B cell (primary cell): ENCODE measurements at regions not wholly inside any gene's neighbourhood (a gene's known extent, or its start where the extent isn't known, plus 50 kb on each side); places are given as distances from the start of the nearest gene placed in this dataset.

Source experiments
- ATAC-seq: fragments of 200-7000 bp; cut with Tn5 transposase; one replicate; pipeline ENCODE4 v1.10.0; 2021; ENCODE audit warnings: low read depth, mild to moderate bottlenecking, moderate number of reproducible peaks, moderate library complexity
- CTCF ChIA-PET: fragments of 350-600 bp; sonication (Branson Sonifier 250); formaldehyde crosslinking; loops from one replicate; lab custom pipeline; 2021; ENCODE audit warnings: antibody characterized with exemption, inconsistent platforms; lab: Charles Lee
- POLR2A ChIA-PET: fragments of 350-600 bp; sonication (Branson Sonifier 250); formaldehyde crosslinking; loops from one replicate; lab custom pipeline; 2021; ENCODE audit warnings: antibody characterized with exemption; lab: Charles Lee
- DNase-seq: peaks from one replicate; pipeline ENCODE4 v3.0.0; 2013
- H2AFZ ChIP-seq: 2 replicates; pipeline ENCODE4 v1.6.1; 2012; ENCODE audit warnings: mild to moderate bottlenecking, low read depth, low read length; ENCODE audit not compliant: insufficient read depth, poor library complexity, severe bottlenecking
- H3K27ac ChIP-seq, 2 donors: 1 replicate in 1 of 2; 2 replicates in 1 of 2; pipeline ENCODE4 v1.5.1; 2012 to 2013; ENCODE audit warnings: low read length in 2 of 2, mild to moderate bottlenecking in 2 of 2, moderate library complexity in 1 of 2
- H3K27me3 ChIP-seq, 4 experiments: fragments of 200-600 bp in 1 of 4; sonication (generic) in 1 of 4; replicated peaks in 1 of 4; 1 replicate in 2 of 4; 2 replicates in 2 of 4; pipeline versions ENCODE4 v1.6.1 to v1.7.0; 2013 to 2016; ENCODE audit warnings: low read length in 3 of 4, mild to moderate bottlenecking in 2 of 4, mixed read lengths in 1 of 4, moderate library complexity in 1 of 4; ENCODE audit not compliant: insufficient read depth in 4 of 4, control insufficient read depth in 3 of 4; ENCODE audit errors: control extremely low read depth in 1 of 4
- H3K36me3 ChIP-seq, 2 experiments: replicated peaks in 1 of 2; 1 replicate in 1 of 2; 2 replicates in 1 of 2; pipeline versions ENCODE4 v1.6.1 to v1.7.1; 2013; ENCODE audit warnings: low read length in 1 of 2; ENCODE audit not compliant: insufficient read depth in 2 of 2, control insufficient read depth in 1 of 2; ENCODE audit errors: control extremely low read depth in 1 of 2, extremely low read depth in 1 of 2
- H3K4me1 ChIP-seq, 2 donors: fragments of 200-600 bp in 1 of 2; sonication (generic) in 1 of 2; 1 replicate in 1 of 2; 2 replicates in 1 of 2; pipeline versions ENCODE4 v1.5.1 to v1.6.1; 2013 to 2017; ENCODE audit warnings: low read length in 2 of 2; ENCODE audit not compliant: control insufficient read depth in 2 of 2, insufficient read depth in 2 of 2
- H3K4me2 ChIP-seq: replicated peaks from 2 replicates; pipeline ENCODE3; 2012; ENCODE audit warnings: mild to moderate bottlenecking, low read depth, low read length; ENCODE audit not compliant: poor library complexity, severe bottlenecking
- H3K4me3 ChIP-seq, 5 experiments: fragments of 200-600 bp in 1 of 5; sonication (generic) in 1 of 5; 1 replicate in 3 of 5; 2 replicates in 2 of 5; pipeline versions ENCODE4 v1.5.1 to v1.7.0; 2011 to 2016; ENCODE audit warnings: low read length in 4 of 5, mild to moderate bottlenecking in 4 of 5, low read depth in 2 of 5, control low read depth in 1 of 5, moderate library complexity in 1 of 5; ENCODE audit not compliant: insufficient read depth in 1 of 5; ENCODE audit errors: control extremely low read depth in 1 of 5, extremely low read depth in 1 of 5
- H3K79me2 ChIP-seq: fragments of 200-600 bp; sonication (generic); one replicate; pipeline ENCODE4 v1.6.0; 2016; ENCODE audit warnings: low read length; ENCODE audit not compliant: control insufficient read depth, insufficient read depth
- H3K9ac ChIP-seq: fragments of 200-600 bp; sonication (generic); 2 replicates; pipeline ENCODE4 v1.6.1; 2017; ENCODE audit warnings: mild to moderate bottlenecking, low read length, moderate library complexity
- H3K9me3 ChIP-seq, 3 donors: one replicate each; pipeline versions ENCODE4 v1.6.1 to v1.7.1; 2013; ENCODE audit warnings: low read length in 2 of 3; ENCODE audit not compliant: control insufficient read depth in 2 of 3, insufficient read depth in 1 of 3; ENCODE audit errors: control extremely low read depth in 1 of 3
- H4K20me1 ChIP-seq: 2 replicates; pipeline ENCODE4 v1.6.0; 2012; ENCODE audit warnings: mild to moderate bottlenecking, low read length; ENCODE audit not compliant: insufficient read depth, control insufficient read depth, poor library complexity, severe bottlenecking
- H3K27ac Mint-ChIP-seq: one replicate; pipeline ENCODE4 v1.8.0; 2021; ENCODE audit warnings: mixed read lengths
- H3K27me3 Mint-ChIP-seq: one replicate; pipeline ENCODE4 v1.8.0; 2021; ENCODE audit warnings: mixed read lengths
- H3K4me1 Mint-ChIP-seq: one replicate; pipeline ENCODE4 v1.8.0; 2021; ENCODE audit warnings: mixed read lengths
- H3K4me3 Mint-ChIP-seq: one replicate; pipeline ENCODE4 v1.8.0; 2021; ENCODE audit warnings: mixed read lengths
- H3K9me3 Mint-ChIP-seq: one replicate; pipeline ENCODE4 v1.8.0; 2022; ENCODE audit warnings: mixed read lengths; ENCODE audit not compliant: insufficient read depth
- EZH2 ChIP-seq: IDR thresholded peaks from 2 replicates; pipeline ENCODE4 v1.6.1; 2012; ENCODE audit warnings: borderline replicate concordance, low read depth, mild to moderate bottlenecking, moderate library complexity, low read length; ENCODE audit not compliant: insufficient read depth, poor library complexity, severe bottlenecking
- WGBS: methylation state at CpG from one replicate; pipeline ENCODE4 v1.1.5; 2013; ENCODE audit warnings: missing lambda C conversion rate; ENCODE audit not compliant: insufficient coverage; 5-methylcytosine and 5-hydroxymethylcytosine counted together
- intact Hi-C: fragments of 100-400 bp; cut with micrococcal nuclease; formaldehyde crosslinking; loops from one replicate; pipeline ENCODE4 v1.10.0; 2022
- TF ChIP-seq, protein P1 (sequence below): fragments of 200-600 bp; IDR thresholded peaks from one replicate; pipeline ENCODE4 v1.8.0; 2022; ENCODE audit warnings: antibody characterized with exemption, mild to moderate bottlenecking

DNA sequence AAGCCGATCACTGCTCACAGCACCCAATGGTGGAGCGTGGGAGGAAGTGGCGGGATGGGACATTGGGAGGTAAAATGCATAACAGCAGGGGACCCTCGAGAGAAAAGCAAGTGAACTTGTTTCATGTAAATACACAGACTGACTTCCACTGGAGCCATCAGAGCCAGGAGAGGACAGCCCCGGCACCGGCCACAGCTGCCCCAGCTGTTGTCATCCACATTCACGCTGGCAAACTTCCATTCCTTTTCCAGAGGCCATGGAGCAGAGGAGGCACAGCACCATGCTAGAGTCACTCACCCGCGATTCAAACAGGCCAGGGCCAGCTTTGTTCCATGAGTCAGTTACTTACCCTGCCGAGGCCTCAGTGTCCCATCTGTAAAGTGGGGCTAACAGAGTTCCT lies 610.9 kb upstream of the SALL3 start:
- no peak overlapping the region for H3K27ac Mint-ChIP-seq
- Histone ChIP-seq H3K4me2 (no peak overlapping the region), H3K9me3 (peaks cover 0 to 21% (median 0%) of the 10 kb centered on the region in 3 donors), H3K27ac (no peak overlapping the region), H3K4me3 (no peak overlapping the region), H2AFZ (no peak overlapping the region), H4K20me1 (no peaks in the 10 kb centered on the region), H3K9ac (no peak overlapping the region), H3K79me2 (no peaks in the 10 kb centered on the region), H3K27me3 (no peaks in the 10 kb centered on the region), H3K4me1 (no peaks in the 10 kb centered on the region), H3K36me3 (no peaks in the 10 kb centered on the region)
- 86% methylated on average over 7 of the region's 10 CpGs for WGBS
- no peaks in the 10 kb centered on the region for H3K9me3 Mint-ChIP-seq
- no peaks in the 10 kb centered on the region for H3K4me1 Mint-ChIP-seq
- intact Hi-C loops, result no loop called here
- no peak overlapping the region for H3K4me3 Mint-ChIP-seq
- DNase-seq (no peak), ATAC-seq (no peak)
- no peaks in the 10 kb centered on the region for H3K27me3 Mint-ChIP-seq
- CTCF ChIA-PET, result no interaction called here
- POLR2A ChIA-PET, result no interaction called here
- TF ChIP-seq, protein P1, sequence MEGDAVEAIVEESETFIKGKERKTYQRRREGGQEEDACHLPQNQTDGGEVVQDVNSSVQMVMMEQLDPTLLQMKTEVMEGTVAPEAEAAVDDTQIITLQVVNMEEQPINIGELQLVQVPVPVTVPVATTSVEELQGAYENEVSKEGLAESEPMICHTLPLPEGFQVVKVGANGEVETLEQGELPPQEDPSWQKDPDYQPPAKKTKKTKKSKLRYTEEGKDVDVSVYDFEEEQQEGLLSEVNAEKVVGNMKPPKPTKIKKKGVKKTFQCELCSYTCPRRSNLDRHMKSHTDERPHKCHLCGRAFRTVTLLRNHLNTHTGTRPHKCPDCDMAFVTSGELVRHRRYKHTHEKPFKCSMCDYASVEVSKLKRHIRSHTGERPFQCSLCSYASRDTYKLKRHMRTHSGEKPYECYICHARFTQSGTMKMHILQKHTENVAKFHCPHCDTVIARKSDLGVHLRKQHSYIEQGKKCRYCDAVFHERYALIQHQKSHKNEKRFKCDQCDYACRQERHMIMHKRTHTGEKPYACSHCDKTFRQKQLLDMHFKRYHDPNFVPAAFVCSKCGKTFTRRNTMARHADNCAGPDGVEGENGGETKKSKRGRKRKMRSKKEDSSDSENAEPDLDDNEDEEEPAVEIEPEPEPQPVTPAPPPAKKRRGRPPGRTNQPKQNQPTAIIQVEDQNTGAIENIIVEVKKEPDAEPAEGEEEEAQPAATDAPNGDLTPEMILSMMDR, result no peak
- no peak for TF ChIP-seq EZH2

GRCh38 chr18:78376046-78376445 lies 603.6 kb upstream of the SALL3 start:
- no peak overlapping the region for H3K4me2 ChIP-seq
- no peaks in the 10 kb centered on the region for H4K20me1 ChIP-seq
- ATAC-seq (no peak), DNase-seq (no peak)
- H2AFZ ChIP-seq, result no peak overlapping the region
- H3K27ac Mint-ChIP-seq, result no peak overlapping the region
- CTCF ChIA-PET, result no interaction called here
- POLR2A ChIA-PET, result no interaction called here
- no peaks in the 10 kb centered on the region for H3K36me3 ChIP-seq
- no peak overlapping the region for H3K27ac ChIP-seq
- H3K9ac ChIP-seq, result no peak overlapping the region
- H3K4me3 ChIP-seq, result no peak overlapping the region
- intact Hi-C loops, result no loop called here
- H3K4me1 ChIP-seq, result no peaks in the 10 kb centered on the region
- 97% methylated on average over 7 of the region's 8 CpGs for WGBS
- no peaks in the 10 kb centered on the region for H3K27me3 Mint-ChIP-seq
- H3K79me2 ChIP-seq, result no peaks in the 10 kb centered on the region
- H3K4me3 Mint-ChIP-seq, result no peak overlapping the region
- TF ChIP-seq, protein P1, result no peak
- no peak for TF ChIP-seq EZH2
- H3K4me1 Mint-ChIP-seq, result no peaks in the 10 kb centered on the region
- no peaks in the 10 kb centered on the region for H3K27me3 ChIP-seq
- no peaks in the 10 kb centered on the region for H3K9me3 Mint-ChIP-seq
- peaks cover 0 to 7% (median 0%) of the 10 kb centered on the region in 3 donors for H3K9me3 ChIP-seq
